Activated CD4-positive, alpha-beta T cell treated with anti-CD3 and anti-CD28 coated beads, Interleukin-2, amount 50 U/mL, for 16 hours (primary cell): ENCODE measurements at regions not wholly inside any gene's neighbourhood (a gene's known extent, or its start where the extent isn't known, plus 50 kb on each side); places are given as distances from the start of the nearest gene placed in this dataset.

ENCODE experiments used
- DNase-seq: peaks from one replicate; pipeline ENCODE4 v3.0.0-alpha.2; 2020

DNA sequence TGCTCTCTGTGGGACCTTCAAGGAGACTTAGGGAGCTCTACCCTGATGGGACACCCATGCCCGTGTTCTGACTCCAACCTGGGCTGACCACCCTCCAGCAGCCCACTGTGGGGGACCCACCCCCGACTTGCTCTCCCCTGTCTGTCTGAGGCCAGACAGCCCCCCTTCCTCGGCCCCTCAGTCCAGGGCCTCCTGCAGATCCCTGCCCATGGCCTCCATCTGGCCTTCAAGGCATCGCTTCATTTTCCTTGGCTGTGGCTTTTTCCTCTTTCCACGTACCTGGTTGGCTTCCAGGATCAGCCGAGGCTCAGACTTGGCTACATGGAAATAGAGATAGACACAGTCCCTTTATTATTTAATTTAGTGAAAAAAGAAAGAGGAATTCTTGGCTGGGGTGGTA, 290.0 kb downstream of the CYP26B1 start:
- DNase-seq, result no peak

GRCh38 chr2:71856773-71857525, 290.7 kb downstream of the CYP26B1 start:
- peak; percentile 5 for DNase-seq

- no peak for DNase-seq
These were observed 293.8 kb downstream of the CYP26B1 start for GRCh38 chr2:71853858-71854257.

DNA sequence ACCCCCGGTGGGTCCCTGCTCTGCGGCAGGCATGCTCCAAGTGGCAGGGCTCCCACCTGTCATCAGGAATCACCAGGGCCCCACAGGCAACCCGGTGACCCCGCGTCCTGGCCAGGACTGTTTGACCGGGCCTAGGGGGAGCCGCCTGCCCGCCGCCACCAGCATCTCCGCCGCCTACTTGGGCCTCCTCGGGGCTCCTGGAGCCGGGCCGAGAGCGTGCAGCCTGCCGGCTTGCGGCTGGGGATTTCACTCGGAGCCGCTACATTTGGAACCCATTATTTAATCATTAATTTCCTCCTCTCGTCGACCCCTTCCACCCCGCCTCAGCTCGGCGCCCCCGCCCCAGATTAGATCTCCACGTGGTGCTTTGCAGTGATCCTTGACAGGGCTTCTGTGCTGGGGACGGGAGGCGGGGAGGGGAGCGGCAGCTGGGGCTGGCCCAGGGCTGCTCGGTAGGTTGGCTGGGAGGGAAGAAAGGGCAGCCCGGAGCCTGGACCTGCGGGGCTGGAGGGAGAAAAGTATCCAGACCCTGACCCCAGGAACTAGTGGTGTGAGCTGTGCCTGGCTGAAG, 295.4 kb downstream of the CYP26B1 start:
- no peak for DNase-seq

DNA sequence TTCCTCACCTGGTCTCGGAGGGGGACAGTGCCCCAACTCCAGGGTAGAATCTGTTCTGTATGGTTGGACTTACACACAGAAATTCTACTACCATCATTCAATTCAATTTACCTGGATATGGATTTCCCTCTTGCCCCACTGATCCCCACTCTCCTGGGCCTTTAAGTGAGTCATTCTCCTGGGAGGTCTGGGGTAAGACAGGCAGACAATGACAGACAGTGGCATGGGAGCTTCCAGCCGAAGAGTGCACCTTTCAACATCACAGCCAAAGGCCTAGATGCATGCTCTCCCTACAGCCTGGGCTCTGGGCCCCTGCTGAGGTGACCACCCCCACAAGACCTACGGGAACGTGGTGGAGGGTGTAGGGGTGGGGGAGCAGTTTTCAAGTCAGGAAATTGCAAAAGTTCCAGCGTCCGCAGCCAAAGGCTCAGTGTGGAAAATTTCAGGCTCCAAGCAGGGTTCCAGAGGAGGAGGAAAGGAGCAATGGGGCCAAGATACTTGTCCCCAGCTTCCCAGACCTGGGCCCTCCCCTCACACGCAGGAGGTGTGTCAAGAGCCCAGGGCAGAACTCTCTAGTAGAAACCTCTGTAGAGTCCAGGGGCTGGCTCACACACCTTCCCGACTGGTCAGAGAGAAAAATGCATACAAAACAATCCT, 296.4 kb downstream of the CYP26B1 start:
- no peak for DNase-seq

GRCh38 chr2:71850306-71850801, 297.3 kb downstream of the CYP26B1 start:
- DNase-seq, result no peak

DNA sequence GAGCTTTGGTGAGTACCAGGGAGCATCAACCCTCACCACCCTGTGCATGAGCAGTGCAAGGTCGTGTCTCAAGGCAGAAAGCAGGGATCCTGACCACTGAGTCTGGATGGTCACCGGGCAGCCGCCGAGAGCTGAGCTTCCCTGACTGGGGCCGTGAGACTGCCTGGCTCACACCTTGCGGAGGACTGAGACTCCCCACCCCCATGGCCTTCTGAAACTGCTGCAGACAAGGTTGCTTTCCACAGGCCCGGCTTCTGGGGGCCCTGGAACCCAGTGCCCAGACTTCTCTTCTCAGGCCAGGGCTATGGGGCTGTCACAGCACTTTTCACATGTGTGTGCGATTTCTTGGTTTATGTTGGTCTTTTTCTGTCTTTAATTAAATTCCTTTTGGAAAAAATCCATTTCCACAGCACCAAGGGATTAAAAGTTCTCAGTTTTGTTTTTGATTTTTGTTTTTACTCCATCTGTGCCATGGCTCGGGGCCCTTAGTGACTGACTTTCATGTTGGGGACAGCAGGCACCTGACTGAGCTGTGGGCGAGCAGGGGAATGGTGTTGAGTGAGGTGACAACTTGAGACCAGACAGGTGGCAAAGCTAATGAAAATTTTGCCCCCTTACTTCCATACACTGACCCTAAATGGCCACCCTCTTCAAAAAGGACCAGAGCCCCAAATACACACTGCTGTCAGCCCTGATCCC, 297.9 kb downstream of the CYP26B1 start:
- DNase-seq, result no peak

DNA sequence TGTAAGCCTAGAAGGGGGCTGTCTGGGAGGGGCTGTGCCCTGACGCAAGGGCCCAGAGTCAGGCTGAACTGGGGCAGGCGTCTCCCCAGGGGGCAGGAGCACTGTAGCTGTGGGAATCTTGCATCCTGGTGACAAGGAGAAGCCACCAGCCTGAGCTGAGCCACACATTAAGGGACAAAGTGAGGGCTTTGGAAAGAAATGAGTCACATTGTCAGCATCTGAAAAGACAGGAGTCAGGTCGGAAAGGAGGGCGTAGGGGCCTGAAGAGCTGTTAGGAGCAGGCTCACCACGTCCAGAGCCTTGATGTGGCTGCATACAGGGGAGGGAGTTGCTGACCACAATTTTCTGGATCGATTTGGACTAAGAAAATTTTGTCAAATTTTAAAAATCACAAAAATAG, 298.6 kb downstream of the CYP26B1 start:
- no peak for DNase-seq

GRCh38 chr2:71846669-71847291, 300.9 kb downstream of the CYP26B1 start:
- DNase-seq, result no peak

DNA sequence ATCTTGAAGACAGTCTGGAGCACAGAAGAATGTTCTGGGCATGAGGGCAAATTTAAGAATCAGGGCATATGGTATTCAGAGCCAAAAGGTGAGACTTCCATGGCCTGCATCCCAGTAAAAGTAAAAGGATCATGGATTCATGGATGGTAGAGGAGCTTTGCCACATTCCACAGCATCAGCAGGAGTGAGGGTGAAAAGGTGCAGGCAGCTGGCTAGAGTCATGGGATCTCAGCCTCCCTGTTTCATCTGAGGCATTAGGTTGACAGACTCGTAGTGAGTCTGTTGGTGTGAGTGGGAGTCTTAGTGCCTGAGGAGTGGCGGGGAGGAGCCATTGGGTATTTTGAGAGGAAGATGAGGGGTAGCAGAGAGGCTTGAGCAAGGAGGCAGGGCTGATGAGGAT, 301.6 kb downstream of the CYP26B1 start:
- DNase-seq, result no peak

DNA sequence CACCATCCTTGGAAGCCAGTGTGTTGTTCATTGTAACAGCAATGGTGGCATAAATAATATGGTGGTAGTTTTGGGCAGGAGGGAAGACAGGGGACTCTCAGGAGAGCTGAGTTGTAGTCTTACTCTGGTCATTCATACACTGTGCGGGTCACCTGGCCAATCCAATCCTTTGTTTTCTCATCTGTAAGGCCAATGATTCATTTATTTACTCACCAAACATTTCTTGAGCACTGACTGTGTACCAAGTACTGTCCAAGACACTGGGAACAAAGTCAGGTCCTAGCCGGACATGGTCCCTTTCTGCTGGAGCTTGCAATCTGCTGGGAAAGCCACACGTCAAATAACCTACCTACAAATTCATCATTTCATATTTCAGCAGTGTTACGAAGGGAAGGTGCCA, 302.7 kb downstream of the CYP26B1 start:
- DNase-seq, result no peak

DNA sequence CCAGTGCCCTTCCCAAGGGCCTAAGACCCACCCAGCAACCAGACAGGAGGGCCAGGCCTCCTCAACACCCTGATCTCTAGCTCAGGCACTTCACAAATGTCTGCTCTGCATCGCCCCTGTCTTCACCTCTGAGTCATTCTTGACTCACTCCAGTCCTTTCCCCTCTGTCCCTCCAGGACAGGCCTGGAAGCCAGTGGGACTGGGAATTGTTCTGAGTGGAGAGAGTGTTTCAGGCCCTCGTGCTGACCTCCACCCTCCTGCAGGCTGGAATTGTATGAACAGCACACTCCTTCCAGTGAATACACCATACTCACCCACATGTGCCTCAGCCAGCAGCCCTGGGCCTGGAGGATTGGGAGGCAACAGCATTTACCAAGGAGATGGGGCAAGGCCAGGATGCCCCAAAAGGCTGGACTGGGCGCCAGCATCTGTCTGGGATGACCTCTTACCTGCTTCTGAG, 304.2 kb downstream of the CYP26B1 start:
- no peak for DNase-seq

DNA sequence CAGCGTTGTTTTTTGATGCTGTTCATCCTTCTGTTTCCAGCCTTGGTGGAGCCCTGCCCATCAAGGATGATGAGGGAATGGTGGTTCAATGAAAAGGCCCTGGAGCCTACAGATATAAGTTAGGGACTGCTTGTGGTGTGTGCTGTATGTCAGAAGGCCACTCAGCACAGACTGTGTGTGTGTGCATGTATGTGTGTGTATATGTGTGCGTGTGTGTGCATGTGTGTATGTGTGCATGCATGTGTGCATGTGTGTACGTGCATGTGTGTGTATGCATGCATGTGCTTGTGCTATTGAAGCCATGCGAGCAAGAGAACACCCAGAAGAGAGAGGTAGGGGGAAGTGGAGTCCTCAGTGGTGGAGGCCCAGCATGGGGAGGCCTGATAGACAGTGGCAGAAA, 304.9 kb downstream of the CYP26B1 start:
- DNase-seq, result no peak

DNA sequence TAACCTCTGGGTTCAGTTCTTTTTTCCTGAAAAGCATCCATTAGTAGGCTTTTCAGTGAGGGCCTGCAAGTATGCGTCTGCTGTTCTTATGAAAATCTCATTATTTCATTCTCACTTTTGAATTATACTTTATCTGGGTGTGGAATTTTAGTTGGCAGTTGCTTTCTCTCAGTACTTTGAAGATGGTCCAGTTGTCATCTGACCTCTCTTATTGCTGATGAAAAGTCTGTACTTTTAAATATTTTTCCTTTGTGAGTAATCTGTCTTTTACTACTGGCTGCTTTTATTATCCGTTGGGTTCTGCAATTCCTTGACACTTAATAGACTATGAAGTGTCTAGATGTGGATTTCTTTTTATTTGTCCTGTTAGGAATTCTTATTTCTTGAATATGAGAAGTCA, 307.8 kb downstream of the CYP26B1 start:
- DNase-seq, result no peak

DNA sequence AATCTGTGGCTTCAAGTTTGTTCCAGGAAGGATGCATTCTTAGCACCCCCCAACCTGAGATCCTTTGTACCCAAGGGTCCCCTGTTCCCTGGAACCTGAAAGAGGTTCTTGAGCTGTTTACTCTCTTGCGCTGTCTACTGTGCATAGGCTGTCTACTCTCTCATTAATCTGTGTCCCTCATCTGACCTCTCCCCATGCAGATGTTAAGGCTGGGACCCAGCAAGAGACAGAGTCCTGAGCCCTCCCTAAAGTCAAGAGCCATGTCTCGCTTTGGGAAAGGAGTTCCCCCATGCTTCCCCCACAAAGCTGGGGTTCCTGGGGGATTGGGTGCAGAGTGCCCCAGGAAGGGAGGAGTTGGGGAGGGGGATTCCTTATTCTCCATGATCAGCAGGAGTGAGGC, 312.9 kb downstream of the CYP26B1 start:
- DNase-seq, result no peak

DNA sequence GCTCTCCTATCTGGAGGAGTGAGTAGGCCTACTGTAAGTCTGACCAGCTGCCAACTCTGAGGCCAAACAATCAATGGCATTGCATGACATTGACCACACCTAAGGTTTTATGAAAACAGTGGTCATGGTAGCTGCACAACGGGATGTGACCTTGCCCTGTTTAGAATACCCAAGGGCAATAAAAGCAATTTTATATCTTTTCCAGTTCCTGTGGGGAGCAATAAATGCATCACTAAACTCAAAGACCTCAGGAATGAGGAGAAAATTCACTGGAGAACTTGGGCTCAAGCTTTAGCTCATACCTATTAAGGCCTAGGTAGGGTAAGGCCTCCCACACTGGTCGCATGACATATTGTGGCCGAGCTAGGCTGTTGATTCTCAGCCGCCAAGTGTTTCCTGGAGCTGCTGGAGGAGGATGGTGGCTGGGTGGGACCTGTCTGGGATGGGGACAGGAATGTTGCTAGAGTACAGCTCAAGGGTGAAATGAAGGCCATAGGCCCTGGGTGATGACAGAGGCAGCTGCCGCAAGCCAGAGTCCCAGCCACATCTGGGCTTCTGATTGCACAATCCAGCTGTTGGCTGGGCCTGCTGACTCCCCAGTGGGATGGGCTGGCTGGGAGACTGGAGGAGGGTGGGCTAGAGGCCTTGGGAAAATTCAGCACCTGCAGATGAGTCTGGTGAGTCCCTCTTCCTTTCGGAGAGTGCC, 313.7 kb downstream of the CYP26B1 start:
- DNase-seq, result no peak

DNA sequence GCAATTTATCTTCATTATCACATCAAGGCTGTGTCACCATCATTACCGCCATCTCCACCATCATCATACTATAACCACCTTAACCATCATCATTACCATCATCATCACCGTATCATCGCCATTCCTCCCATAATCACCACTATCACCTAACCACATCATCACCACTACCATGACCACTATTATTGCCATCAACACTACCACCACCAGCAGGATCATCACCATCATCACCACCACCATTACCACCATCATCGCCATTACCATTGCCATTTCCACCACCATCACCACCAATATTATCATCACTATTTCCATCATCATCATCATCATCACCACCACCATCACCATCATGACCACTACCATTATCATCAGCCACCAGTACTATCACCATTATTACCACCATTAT, 314.4 kb downstream of the CYP26B1 start:
- DNase-seq, result no peak

DNA sequence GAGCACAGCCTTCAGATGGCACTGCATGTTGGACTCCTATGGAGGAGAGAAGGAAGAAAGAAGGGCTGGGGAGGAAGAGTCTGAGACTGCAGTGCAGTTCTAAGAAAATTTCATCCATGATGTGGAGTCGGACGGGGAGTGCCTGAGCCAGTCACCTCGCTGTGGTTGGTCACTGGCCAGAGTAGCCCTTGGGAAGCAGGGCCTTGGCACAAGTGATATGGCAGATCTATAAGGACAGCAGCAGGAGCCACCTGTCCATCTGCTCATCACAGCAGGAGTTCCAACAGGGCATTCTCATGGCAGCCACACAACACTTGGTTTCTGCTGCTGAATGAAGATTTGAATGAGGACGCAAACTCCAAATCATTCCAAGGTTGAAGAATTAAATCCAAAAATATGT, 314.8 kb downstream of the CYP26B1 start:
- no peak for DNase-seq

DNA sequence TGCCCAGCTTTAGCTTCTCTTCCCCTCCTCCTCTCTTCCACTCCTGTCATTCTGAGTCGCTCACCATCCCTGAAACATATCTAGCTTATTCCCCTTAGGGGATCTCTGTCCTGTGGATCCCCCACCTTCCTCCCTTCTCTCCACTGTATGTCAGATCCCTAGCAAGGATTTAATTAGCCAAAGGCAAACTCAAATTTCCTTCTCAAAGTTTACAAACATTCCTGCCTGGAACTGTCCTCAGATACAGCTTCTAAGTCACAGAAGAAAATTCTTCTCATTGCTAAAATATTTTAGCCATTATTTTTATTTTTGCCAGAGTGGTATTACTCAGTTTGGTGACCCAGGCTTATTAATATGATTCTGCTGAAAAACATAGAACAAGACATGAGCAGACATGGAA, 315.3 kb downstream of the CYP26B1 start:
- DNase-seq, result no peak

DNA sequence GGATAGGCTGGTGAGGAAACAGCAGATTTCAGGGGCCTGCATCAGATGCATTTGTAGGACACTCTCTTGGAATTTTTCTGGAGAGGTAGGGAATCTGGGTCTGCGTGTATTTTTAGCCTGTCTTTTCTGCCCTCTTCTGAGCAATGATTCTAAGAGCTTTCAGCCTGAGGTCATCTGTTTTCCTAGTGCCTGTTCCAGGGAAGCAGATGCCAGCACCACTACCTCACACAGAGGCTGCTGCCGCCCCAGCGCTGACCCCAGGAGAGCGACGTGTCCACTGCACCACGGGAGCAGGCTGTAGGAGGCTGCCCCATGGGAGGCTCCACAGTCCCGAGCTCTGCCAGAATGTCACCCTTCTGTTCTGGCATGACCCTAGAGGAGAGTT, 316.5 kb downstream of the CYP26B1 start:
- no peak for DNase-seq

- no peak for DNase-seq
These were observed 317.0 kb downstream of the CYP26B1 start for GRCh38 chr2:71830497-71831192.

- DNase-seq, result no peak
These were observed 318.7 kb downstream of the CYP26B1 start for GRCh38 chr2:71829008-71829407.
